GM12873 (cell line): ENCODE measurements at regions not wholly inside any gene's neighbourhood (a gene's known extent, or its start where the extent isn't known, plus 50 kb on each side); places are given as distances from the start of the nearest gene placed in this dataset.

Experiments
- CTCF ChIP-seq: IDR thresholded peaks from 2 replicates; pipeline ENCODE4 v1.5.1; 2012; ENCODE audit warnings: low read depth, mild to moderate bottlenecking, moderate library complexity, low read length, control low read depth; ENCODE audit not compliant: insufficient read depth; ENCODE audit errors: missing control alignments

- no peak for TF ChIP-seq CTCF
These were observed 62.1 kb downstream of the OTOR start for GRCh38 chr20:16810216-16810615.

GRCh38 chr20:16816192-16816591, 68.0 kb downstream of the OTOR start:
- TF ChIP-seq CTCF: no peak

- no peak for TF ChIP-seq CTCF
These were observed 71.3 kb downstream of the OTOR start for GRCh38 chr20:16819483-16819882.

GRCh38 chr20:16821211-16822089, 73.3 kb downstream of the OTOR start:
- TF ChIP-seq CTCF: peak; percentile 93

GRCh38 chr20:16824664-16825063, 76.5 kb downstream of the OTOR start:
- TF ChIP-seq CTCF: no peak

GRCh38 chr20:16828666-16829305, 80.6 kb downstream of the OTOR start:
- no peak for TF ChIP-seq CTCF

- no peak for TF ChIP-seq CTCF
These were observed 94.4 kb downstream of the OTOR start for GRCh38 chr20:16842486-16843120.
